CD4-positive, alpha-beta T cell treated with Interleukin-21 for 1 hour (primary cell): ENCODE measurements at regions not wholly inside any gene's neighbourhood (a gene's known extent, or its start where the extent isn't known, plus 50 kb on each side); places are given as distances from the start of the nearest gene placed in this dataset.
"Not testable (repeated sequence)": the region's sequence is repeated elsewhere in the genome, so short reads cannot be mapped to it uniquely, and the experiment has no call there.

Source experiments
- DNase-seq: peaks from one replicate; pipeline ENCODE4 v3.0.0-alpha.2; 2020

DNA sequence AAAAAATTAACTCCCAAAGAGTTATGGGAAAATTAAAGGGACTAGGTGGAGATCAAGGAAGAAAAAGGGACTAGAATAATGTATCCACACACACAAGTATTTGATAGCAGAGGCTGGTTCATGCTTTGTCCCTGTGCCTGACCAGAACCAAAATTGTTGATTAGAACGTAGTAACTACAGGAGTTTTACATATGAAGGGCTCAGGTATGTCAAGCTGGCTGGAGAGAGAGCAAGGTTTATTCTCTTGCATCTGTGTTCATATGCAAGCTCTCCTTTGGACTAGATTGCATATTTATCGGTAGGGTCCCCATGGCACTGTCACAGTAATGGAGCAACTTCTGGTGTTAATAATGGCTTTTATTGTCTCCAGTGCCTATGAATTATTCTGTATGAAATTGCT lies 239.9 kb upstream of the TRPM3 start:
- DNase-seq = no peak

DNA sequence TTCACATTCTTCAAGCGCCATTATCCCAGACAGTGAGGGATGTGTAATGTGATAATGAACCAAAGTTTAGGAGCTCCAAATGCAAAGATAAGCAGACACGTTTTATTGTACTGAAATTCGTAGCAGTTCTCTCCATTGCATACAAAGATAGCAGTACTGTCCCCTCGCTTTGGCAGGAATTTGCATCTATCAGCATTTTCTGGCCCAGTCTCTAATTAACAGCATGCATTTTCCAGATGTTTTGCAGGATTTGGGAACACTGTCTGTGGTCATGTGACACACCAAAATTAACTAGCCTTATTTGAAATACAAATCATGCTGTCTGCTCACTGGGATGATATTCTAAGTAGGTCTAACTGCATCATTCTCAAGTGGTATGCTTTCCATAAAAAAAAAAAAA lies 235.9 kb upstream of the TRPM3 start:
- no peak for DNase-seq

DNA sequence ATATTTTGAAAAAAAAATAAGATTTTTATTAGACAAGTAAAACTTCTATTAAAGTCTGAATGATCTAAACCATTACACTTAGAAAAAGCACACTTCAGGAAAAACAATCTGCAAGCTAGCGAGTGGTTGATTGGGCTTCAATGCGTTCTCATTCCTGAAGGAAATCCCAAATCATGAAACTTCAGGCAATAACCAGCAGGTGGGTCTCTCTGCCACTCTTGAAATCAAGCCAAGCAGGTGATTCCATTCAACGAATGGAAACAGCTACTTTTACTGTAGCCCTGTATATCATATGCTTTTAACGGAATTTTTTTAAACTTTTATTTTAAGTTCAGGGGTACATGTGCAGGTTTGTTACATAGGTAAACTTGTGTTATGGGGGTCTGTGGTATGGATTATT lies 234.5 kb upstream of the TRPM3 start:
- DNase-seq = no peak

DNA sequence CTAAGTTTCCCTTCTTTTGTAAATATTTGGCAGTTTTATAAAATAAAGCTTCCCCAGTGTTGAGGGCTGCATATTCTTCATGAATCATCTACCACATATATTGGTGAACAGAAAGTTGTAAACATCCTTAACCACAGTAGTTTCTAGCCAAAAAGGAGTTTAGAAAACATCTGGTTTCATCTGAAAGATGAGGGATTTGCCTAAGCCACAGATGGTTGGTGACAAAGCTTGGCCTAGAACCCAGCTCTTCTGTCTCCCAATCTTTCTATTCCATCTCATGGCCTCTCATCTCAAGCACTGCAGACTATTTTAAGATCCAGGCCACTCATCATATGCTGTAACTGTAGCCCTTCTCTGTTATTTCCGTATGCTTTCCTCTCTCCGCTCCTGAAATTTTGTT lies 232.3 kb upstream of the TRPM3 start:
- DNase-seq = no peak

DNA sequence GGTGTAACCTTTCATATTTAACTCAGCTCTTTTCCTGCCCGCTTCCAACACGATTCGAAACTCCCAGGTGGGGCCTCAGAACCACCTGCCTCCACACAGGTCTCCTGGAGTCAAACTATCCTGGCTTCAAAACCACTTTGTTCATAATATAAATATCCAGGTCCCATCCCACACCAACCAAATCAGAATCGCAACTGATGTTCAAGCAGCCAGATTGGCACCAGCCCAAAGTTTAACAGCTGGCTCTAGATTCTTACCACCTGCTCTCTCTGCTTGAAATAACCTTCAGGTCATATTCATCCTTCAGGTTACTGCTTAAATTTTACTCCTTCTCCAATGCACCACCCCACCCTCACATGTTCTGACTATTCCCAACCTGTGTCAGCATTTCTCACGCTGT lies 231.4 kb upstream of the TRPM3 start:
- no peak for DNase-seq

DNA sequence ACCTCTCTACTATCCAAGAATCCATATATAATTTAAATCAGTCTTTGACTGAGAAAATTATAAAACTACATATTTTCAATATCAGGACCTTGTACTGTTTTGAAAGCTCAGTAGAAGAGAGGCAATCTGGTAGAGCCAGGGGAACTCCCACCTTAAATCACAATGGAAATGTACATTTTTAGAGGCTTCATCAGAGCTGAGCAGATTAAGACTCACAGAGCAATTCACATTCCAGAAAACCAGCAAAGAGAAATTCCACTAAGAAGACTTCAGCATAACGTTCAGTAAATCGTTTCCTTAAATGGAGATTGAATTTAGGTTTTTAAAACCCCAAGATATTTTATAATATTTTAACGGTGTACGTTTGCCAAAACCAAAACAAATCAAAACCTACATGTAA lies 227.8 kb upstream of the TRPM3 start:
- no peak for DNase-seq

DNA sequence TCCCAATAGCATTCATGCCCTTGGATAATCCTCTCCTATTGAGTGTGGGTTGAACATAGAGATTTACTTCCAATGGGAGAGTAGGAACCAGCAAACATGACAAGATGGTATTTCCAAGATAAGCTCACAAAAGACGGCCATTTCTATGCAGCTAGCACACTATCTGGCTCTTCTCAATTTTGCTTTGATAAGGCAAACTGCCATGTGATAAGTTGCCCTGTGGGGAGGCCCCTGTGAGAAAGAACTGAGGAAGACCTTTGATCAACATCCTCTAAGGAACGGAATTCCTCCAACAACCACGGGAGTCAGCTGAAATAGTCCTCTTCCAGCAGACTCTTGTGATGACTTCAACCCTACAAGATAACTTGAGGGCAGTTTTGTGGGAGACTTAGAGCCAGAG lies 211.9 kb upstream of the TRPM3 start:
- DNase-seq = no peak

DNA sequence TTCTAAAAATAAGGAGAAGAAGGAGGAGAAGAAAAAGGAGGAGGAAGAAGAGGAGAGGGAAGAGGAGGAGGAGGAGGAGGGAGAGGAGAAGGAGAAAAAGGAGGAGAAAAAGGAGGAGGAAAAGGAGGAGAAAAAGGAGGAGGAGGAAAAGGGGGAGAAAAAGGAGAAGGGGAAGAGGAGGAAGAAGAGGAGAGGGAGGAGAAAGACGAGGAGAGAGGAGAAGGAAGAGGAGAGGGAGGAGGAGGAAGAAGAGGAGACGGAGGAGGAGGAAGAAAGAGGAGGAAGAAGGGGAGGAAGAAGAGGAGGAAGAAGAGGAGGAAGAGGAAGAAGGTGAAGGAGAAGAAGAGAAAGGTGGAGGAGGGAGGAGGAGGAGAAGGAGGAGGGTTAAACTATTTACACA lies 210.2 kb upstream of the TRPM3 start:
- DNase-seq = no peak

DNA sequence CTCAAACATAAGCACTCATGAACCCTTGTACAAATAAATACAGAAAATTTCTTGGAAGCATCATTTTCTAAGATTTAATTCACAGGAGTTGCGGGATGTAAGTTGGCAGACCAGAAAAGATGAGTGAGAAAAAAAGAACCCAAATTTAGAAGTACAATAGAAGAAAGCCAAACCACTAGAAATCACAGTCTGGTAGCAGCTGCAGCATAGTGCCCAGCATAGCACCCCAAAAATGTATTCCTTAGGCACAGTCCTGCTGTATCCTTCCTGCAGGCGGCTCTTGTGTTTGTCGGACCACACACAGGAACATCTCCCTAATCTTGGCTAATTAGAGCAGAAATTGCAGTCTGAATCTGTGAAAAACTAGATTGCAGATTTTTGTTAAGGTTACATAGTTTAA lies 208.5 kb upstream of the TRPM3 start:
- no peak for DNase-seq

DNA sequence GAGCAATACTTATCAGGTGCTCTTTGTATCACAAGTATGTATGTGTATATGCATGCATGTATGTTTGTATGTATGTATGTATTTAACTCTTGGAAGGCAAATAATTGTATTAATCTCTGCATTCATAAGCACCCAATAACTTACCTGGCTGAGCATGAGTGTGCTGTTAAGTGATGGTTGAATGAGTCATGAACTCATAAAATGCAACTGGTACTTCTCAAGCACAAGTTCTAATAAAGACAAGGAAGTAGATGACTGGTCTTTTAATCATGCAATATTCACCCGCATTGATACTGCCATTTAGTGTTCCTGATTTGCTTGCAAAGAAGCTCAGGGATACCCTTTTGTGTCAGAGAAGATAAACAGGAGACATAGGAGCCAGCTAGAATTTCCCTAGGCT lies 204.9 kb upstream of the TRPM3 start:
- no peak for DNase-seq

DNA sequence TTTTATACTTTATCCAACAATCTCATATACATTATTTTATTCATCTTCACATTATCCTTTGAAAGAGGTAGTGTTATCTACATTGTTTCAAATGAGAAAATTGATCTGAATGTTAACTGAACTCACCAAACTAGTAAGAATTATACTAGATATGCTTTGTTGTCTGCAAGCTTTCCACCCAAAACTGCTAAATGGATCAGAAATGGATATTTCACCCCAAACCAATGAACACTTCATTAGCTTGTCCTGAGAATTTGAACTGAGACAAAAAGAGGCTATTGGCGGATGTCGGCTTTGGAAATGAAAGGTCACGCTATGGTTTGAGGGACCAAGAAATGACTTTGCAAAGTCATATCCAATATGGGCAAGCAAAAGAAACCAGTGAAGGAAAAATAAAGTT lies 201.9 kb upstream of the TRPM3 start:
- DNase-seq = no peak

DNA sequence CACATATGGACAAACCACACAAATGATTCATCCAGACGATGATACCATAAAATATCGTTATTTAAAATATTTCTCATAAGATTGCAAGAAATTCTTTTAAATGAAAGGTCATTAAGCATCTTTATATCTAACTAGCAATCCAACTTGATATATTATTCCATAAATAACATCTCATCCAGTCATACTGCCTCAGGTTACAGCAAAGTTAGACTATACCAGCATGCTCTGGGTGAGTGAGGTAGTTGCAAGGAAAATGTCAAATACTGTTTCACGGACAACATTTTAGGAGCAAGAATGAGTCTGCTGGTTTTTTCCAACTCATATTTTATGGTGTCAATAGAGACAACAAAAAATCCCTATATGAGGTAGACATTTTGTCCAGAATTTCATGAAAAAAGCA lies 200.9 kb upstream of the TRPM3 start:
- DNase-seq = no peak

DNA sequence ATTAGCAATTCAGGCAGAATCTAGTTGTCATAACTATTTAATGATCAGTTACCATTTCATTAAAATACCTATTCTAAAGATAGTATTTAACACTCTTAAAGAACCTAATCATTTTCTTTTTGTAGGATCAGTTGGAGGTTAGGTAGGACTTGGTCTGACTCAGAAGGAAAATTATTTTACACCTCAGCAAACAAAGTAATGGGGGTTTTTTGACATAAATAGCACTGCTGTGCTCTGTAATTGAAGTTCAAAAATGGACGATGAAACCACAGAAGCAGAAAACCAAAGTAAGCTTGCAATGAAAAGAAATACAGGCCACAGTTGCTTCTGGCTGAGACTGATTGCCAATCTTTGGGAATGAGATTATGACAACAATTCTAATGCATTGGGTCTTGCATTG lies 187.0 kb upstream of the TRPM3 start:
- no peak for DNase-seq

DNA sequence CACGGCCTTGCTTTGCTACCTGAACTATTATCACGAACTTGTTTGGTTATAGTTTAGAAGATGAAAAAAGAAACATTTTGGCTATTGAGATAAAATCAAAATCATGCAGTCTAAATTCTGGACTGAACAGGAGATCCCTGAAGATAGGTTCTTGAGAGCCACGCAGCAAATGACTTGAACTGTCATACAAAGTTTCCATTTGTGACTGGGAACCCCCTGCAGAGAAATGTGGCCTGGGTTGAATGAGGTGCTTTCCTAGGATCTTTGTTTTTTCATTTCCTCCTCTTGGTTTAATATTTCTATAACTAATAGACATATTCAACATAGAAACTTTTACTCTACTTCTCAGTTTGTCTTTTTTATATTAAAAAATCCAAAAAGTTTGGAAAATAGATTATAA lies 184.7 kb upstream of the TRPM3 start:
- DNase-seq = no peak

DNA sequence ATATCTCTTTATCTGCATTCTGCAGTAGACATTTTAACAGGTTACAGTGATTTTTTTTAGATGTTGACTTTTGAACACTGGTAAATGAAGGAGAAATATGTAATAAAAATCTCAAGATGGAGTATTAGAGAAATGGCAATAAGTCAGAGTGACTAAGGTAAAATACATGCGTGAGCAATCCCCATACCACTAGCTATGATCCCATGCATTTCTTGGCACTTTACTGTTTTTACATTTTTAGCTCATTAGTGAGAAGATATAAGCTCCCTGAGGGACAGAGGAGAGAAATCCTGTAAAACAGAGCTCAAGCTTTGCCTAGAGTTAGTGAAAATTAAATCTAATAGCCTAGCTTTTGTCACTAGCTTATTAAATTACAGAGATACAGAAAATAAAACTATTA lies 181.9 kb upstream of the TRPM3 start:
- no peak for DNase-seq

DNA sequence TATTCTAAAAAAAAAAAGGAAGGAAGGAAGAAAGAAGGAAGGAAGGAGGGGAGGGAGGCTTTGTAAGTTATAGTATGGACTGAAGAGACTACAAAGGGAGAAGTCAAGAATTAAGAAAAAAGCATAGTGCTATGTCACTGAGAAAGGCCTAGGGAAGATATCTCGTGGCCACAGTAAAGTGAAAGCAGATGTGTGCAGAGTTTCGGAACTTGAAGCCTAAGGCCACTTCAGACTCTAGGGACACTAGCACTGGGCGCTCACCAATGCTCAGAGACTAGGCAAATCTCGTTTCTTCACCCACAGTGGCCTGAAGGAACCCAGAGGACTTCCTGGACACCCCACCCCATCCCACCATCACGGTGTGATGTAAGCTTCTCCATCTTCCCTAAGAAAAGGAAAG lies 181.4 kb upstream of the TRPM3 start:
- no peak for DNase-seq

DNA sequence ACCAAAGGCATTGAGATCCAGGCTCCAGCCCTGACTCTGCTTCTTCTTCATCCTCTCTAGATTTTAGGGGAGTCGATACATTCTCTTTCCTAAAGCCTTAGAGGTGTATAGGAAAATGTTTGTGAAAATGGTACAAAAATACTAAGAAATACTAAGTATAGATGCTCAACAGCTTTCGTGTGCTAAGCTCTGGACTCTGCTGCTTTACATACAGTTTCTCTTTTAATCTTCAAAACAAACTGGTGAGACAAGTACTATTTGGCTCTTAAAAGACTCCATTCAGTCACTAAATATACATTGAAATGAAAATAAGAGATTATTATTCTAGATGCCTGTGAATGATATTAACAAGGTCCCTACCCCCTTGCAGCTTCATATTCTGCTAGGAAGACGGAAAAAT lies 174.5 kb upstream of the TRPM3 start:
- DNase-seq = no peak

DNA sequence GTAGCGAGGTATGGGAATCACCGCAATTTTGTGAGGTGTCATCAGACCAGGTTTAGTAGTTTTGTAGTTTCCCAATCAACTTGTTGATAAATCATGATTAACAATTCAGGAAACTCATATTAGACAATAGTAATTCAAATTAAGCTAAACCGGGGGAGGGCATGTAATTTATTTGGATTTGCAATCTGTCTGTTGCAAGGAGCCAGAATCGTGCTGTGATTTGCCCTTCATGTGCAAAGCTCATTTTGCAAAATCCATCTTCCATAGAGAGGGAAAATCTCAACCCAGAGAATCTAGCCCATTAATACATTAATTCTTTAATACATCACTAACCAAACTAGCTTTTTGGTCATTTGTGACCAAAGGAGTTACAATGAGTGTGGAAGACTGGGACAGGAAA lies 164.7 kb upstream of the TRPM3 start:
- DNase-seq = no peak

DNA sequence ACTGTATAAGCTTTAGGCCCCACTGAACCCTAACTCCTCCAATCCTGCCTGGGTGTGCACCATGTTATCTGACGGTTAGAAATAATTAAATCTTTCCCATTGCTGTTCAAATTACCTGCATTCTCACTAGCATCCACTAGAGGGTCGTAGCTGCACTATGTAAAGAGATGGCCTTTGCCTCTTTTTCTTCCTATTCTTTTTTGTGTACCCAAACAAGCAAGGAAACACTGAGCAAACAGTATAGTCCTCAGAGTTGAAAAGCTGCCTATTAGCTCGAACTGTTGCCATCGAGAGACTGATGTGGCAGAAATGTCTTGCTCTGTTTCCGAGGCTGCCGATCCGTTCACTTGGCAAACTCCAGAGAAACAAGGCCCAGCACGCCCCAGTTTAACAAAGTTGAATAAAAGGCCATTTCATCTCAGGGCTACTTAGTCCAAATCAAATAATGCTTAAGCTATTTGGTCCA lies 163.8 kb upstream of the TRPM3 start:
- DNase-seq = peak; percentile 58

DNA sequence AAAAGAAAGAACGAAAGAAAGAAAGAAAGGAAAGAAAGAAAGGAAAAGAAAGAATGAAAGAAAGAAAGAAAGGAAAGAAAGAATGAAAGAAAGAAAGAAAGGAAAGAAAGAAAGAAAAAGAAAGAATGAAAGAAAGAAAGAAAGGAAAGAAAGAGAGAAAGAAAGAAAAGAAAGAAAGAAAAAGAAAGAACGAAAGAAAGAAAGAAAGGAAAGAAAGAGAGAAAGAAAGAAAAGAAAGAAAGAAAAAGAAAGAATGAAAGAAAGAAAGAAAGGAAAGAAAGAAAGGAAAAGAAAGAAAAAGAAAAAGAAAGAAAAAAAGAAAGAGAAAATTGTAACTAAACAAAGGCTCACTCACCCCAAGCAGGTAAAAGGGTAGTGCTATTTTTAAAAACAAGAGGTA lies 160.7 kb upstream of the TRPM3 start:
- not testable (repeated sequence) for DNase-seq

DNA sequence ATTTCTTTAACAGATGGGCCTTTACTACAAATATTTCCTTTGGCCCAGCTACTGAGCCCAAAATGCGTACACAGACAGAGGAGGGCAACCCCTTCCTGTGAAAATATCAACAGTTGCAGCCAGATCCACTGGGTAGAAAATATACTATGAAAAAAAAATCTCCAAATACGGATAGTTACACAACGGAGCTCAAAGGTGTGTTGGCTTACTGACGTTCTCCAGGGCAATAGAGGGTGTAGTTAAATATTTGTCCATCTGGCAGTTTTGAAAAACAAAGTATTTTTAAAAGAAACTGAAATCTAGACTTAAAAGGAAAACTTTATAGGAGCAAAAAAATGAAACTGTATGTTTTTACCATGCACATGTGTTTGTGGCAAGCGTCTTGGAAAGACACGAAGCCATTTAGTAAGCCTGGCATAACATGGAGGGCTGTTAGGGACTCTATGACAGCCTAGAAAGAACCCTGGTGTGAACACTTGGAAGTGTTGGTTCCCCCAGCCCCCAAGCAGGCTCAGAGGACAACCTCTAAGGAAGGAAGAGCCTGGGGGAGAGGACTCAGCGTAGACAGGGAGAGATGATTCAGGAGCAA lies 157.8 kb upstream of the TRPM3 start:
- no peak for DNase-seq

DNA sequence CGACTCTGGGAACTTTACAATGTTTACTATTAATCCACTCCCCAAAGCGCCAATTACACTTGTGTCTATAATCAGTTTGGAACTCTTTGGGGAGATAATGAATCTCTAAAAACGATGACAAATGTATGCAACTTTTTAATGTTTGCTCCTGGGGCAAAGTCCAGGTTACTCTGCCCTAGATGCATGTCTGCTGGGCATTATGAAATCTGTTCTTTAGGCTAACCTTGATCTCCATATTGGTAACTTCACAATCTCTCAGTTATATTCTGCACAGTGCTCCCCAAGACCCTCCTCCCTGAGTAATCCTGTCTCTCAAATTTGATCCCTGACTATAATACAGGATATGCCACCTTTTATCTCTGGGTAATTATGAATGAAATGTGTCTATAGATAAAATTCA lies 152.2 kb upstream of the TRPM3 start:
- DNase-seq = no peak

DNA sequence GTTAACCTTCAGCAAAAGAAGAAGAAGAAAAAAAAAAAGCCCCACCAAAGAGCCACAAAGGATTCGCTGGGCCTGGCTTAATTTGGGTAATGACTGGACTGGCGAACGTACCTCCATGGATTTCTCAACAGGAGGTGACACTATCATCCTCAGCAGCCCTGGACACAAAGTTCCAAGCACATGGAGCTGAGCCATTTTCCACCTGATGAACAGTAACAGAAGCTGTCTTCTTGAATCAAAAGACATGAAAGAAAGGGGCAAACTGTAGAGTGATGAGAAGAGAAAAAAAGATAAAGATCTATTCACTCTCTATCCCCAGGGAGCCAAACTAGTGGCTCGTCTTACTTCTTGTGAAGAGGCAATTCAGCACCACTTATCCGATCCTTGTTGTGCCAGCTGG lies 150.2 kb upstream of the TRPM3 start:
- DNase-seq = no peak

DNA sequence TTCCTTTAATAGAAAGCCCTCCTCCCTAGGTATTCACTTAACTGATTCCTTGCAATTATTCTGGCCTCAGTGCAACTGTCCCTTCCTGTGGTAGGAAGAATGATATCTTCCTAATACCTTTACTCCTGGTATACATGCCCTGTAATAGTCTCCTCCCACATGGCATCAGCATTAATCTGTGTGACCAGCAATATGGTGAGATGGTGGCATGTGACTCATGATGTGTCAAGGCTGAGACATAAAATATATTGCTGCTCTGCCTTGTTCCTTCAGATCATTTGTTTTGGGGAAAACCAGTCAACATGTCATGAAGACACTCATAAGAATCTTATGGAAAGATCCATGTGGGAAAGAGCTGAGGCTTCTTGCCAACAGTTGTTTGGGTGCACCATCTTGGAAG lies 149.1 kb upstream of the TRPM3 start:
- no peak for DNase-seq

DNA sequence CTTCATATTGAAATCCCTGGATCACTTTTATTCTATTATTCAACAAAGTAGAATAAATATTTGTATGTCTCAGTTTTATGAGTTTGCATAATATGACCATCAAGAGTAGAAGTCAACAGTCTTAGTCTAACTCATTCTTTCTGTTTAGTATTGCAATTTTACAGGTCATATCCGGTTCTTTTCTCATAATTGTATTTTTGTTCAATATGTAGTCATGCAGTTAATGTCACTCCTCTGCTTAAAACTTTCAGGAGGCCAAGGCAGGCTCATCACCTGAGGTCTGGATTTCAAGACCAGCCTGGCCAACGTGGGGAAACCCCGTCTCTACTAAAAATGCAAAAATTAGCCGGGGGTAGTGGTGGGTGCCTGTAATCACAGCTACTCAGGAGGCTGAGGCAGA lies 148.4 kb upstream of the TRPM3 start:
- DNase-seq = no peak
